Ovary (tissue), 7 donors: ENCODE measurements at regions not wholly inside any gene's neighbourhood (a gene's known extent, or its start where the extent isn't known, plus 50 kb on each side); places are given as distances from the start of the nearest gene placed in this dataset.

Experiments
- DNase-seq, 5 donors: peaks; one replicate each; pipeline ENCODE4 v3.0.0-alpha.2; 2019 to 2020
- H3K27ac ChIP-seq, 2 donors: fragments of 200-600 bp; one replicate each; pipeline versions ENCODE4 v1.5.1 to v1.8.0; 2019 to 2022
- H3K27me3 ChIP-seq: fragments of 200-600 bp; one replicate; pipeline ENCODE4 v1.8.0; 2022
- H3K36me3 ChIP-seq: fragments of 200-600 bp; sonication (generic); one replicate; pipeline ENCODE4 v1.5.1; 2019
- H3K4me1 ChIP-seq: one replicate; pipeline ENCODE4 v1.8.1; 2013; ENCODE audit warnings: mild to moderate bottlenecking, moderate library complexity; ENCODE audit not compliant: insufficient read depth
- H3K4me3 ChIP-seq: fragments of 200-600 bp; sonication (generic); one replicate; pipeline ENCODE4 v1.5.1; 2017
- H3K9me3 ChIP-seq, 2 donors: fragments of 200-600 bp in 1 of 2; sonication (generic) in 1 of 2; one replicate each; pipeline versions ENCODE4 v1.5.1 to v1.8.1; 2013 to 2019; ENCODE audit warnings: mild to moderate bottlenecking in 1 of 2, moderate library complexity in 1 of 2
- CTCF ChIP-seq, 3 donors: fragments of 450-650 bp in 2 of 3; fragments of 200-600 bp in 1 of 3; IDR thresholded peaks; one replicate each; pipeline versions ENCODE4 v1.5.1 to v1.8.0; 2016 to 2022; ENCODE audit warnings: antibody characterized with exemption in 3 of 3, mild to moderate bottlenecking in 1 of 3
- EP300 ChIP-seq: sonication (generic); formaldehyde crosslinking; IDR thresholded peaks from one replicate; pipeline ENCODE4 v1.6.1; 2017; ENCODE audit warnings: antibody characterized with exemption
- POLR2A ChIP-seq: fragments of 450-650 bp; IDR thresholded peaks from one replicate; pipeline ENCODE4 v1.6.1; 2017; ENCODE audit warnings: antibody characterized with exemption, mild to moderate bottlenecking, moderate library complexity
- WGBS, 3 donors: extraction: QIAGEN DNeasy Blood & Tissue Kit in 1 of 3; methylation state at CpG; one replicate each; pipeline versions ENCODE4 v1.1.5 to v1.1.7; 2013 to 2017; 5-methylcytosine and 5-hydroxymethylcytosine counted together
- intact Hi-C, 4 donors: fragments of 100-400 bp; cut with DNase I; formaldehyde crosslinking; loops; one replicate each; pipeline versions ENCODE4 v1.11.0 to v1.15.1; 2022 to 2023
- donor health status: DM: no; HTN: no; CAD: no; lungs with moderate emphysema.
- donor health status: DM: no; HTN: no; CAD: no.
- donor health status: Bipolar disorder and iron deficiency.
- donor health status: DM: no; HTN: no; CAD: no.
- donor health status: DM: yes; HTN: yes; CAD: no.

GRCh38 chr15:56797720-56798275, 64.5 kb upstream of the ZNF280D start:
- 14 to 30% (median 26%) methylated on average over 1 of the region's 1 CpG for WGBS, 3 donors
- no peak for DNase-seq
- TF ChIP-seq CTCF (IDR thresholded peaks at IDR 0.05) (no peak), EP300 (no peak), POLR2A (no peak)
- H3K9me3 ChIP-seq, result no peaks in the 10 kb centered on the region
- no peaks in the 10 kb centered on the region for H3K4me1 ChIP-seq
- H3K27ac ChIP-seq, result no peak overlapping the region
- intact Hi-C loops, result no loop called here
- no peaks in the 10 kb centered on the region for H3K36me3 ChIP-seq
- no peaks in the 10 kb centered on the region for H3K27me3 ChIP-seq
- H3K4me3 ChIP-seq, result no peak overlapping the region

GRCh38 chr15:56795502-56795901, 62.2 kb upstream of the ZNF280D start:
- TF ChIP-seq EP300, result no peak
- no peak for TF ChIP-seq POLR2A
- no peak for TF ChIP-seq CTCF (IDR thresholded peaks at IDR 0.05)
- Histone ChIP-seq H3K36me3 (no peaks in the 10 kb centered on the region), H3K27me3 (no peaks in the 10 kb centered on the region), H3K4me3 (no peak overlapping the region), H3K9me3 (no peaks in the 10 kb centered on the region), H3K4me1 (no peaks in the 10 kb centered on the region), H3K27ac (no peak overlapping the region)
- no peak for DNase-seq
- 62 to 81% (median 79%) methylated on average over 4 of the region's 4 CpGs for WGBS, 3 donors
- intact Hi-C loops, result no loop called here

GRCh38 chr15:56794553-56795329, 61.4 kb upstream of the ZNF280D start:
- H3K36me3 ChIP-seq, result no peaks in the 10 kb centered on the region
- TF ChIP-seq POLR2A, result no peak
- no peak for TF ChIP-seq EP300
- TF ChIP-seq CTCF (IDR thresholded peaks at IDR 0.05), result no peak
- H3K9me3 ChIP-seq, result no peaks in the 10 kb centered on the region
- no peak for DNase-seq
- WGBS, 3 donors, result 36 to 57% (median 57%) methylated on average over 5 of the region's 5 CpGs
- no peak overlapping the region for H3K27ac ChIP-seq
- intact Hi-C loops, result no loop called here
- no peaks in the 10 kb centered on the region for H3K27me3 ChIP-seq
- H3K4me1 ChIP-seq, result no peaks in the 10 kb centered on the region
- no peak overlapping the region for H3K4me3 ChIP-seq

- no peaks in the 10 kb centered on the region for H3K27me3 ChIP-seq
Observed at GRCh38 chr15:56794165-56794552, 60.9 kb upstream of the ZNF280D start.

More at GRCh38 chr15:56794165-56794552, 60.9 kb upstream of the ZNF280D start:
- no peaks in the 10 kb centered on the region for H3K9me3 ChIP-seq
- intact Hi-C loops, result no loop called here
- DNase-seq, result no peak
- 3 to 7% (median 4%) methylated on average over 1 of the region's 1 CpG for WGBS, 3 donors
- no peaks in the 10 kb centered on the region for H3K4me1 ChIP-seq
- TF ChIP-seq POLR2A, result no peak
- TF ChIP-seq EP300, result no peak
- TF ChIP-seq CTCF (IDR thresholded peaks at IDR 0.05), result no peak
- no peaks in the 10 kb centered on the region for H3K36me3 ChIP-seq
- H3K27ac ChIP-seq, result no peak overlapping the region
- no peak overlapping the region for H3K4me3 ChIP-seq
